ENCODE measurements at regions not wholly inside any gene's neighbourhood (a gene's known extent, or its start where the extent isn't known, plus 50 kb on each side); places are given as distances from the start of the nearest gene placed in this dataset.
"Not testable (repeated sequence)": the region's sequence is repeated elsewhere in the genome, so short reads cannot be mapped to it uniquely, and the experiment has no call there.

GRCh38 chr13:26485786-26486185 lies 71.7 kb upstream of the WASF3 start:
- Mint-ChIP-seq H3K27me3 (ENCODE audit: low read depth) (no peaks in the 10 kb centered on the region), H3K9me3 (ENCODE audit: insufficient read depth) (no peaks in the 10 kb centered on the region), H3K36me3 (ENCODE audit: low read depth) (no peaks in the 10 kb centered on the region), H3K4me3 (no peak overlapping the region), H3K4me1 (ENCODE audit: low read depth) (peaks cover 14% of the 10 kb centered on the region), H3K27ac (no peak overlapping the region)
- POLR2A ChIA-PET: no interaction called here
- DNase-seq: no peak
- CTCF ChIA-PET: interaction anchor here (0.6 kb wide), 1 partner anchor 301 kb away, joined by 3 read pairs; no protein-coding TSS in a partner anchor
- no peak for ATAC-seq

DNA sequence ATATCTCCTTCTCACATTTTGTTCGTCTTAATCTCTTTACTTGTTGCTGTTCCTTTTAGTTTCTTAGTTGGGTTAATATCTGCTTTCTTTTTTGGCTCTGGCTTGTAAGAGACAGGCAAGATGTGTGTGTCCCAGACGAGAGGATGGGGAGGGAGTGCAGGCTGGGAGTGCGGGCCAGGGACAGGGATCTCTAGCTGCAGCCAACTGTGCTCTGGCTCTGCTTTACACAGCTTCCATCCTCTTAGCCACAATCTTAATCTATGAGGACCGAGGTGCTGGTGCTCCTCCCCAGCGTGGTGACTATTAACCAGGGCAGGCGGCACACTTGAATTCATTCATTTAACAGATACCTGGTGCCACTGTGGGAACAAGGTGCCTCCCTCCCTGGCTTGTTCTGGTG lies 70.9 kb upstream of the WASF3 start:
- Mint-ChIP-seq H3K36me3 (ENCODE audit: low read depth) (no peaks in the 10 kb centered on the region), H3K27ac (no peak overlapping the region), H3K9me3 (ENCODE audit: insufficient read depth) (no peaks in the 10 kb centered on the region), H3K4me3 (no peak overlapping the region), H3K27me3 (ENCODE audit: low read depth) (no peaks in the 10 kb centered on the region), H3K4me1 (ENCODE audit: low read depth) (peaks cover 14% of the 10 kb centered on the region)
- ATAC-seq (no peak), DNase-seq (no peak)
- POLR2A ChIA-PET: no interaction called here
- CTCF ChIA-PET: no interaction called here

DNA sequence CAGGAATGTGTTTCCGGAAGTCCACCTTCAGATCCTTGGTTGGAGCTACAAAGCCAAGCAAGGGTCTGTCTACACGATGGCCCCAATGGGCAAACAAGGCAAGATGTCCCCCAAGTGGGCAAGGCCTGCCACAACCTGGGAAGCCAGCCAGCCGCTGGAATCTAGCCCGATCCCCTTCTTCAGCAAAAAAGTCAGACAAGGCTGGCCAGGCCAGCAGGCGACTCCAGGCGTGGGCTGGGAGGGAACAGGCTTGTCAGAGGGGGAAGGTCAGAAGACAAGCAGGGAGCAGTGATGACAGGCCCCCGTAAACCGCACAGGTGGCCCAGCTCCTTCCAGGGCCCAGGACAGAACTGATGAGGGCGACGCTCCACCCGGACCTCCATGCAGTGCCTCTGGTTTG lies 69.7 kb upstream of the WASF3 start:
- H3K4me1 Mint-ChIP-seq (ENCODE audit: low read depth): peaks cover 8% of the 10 kb centered on the region
- CTCF ChIA-PET: no interaction called here
- ATAC-seq (no peak), DNase-seq (no peak)
- POLR2A ChIA-PET: no interaction called here
- no peak overlapping the region for H3K27ac Mint-ChIP-seq
- H3K36me3 Mint-ChIP-seq (ENCODE audit: low read depth): no peaks in the 10 kb centered on the region
- no peaks in the 10 kb centered on the region for H3K27me3 Mint-ChIP-seq (ENCODE audit: low read depth)
- no peak overlapping the region for H3K4me3 Mint-ChIP-seq
- no peaks in the 10 kb centered on the region for H3K9me3 Mint-ChIP-seq (ENCODE audit: insufficient read depth)

- Mint-ChIP-seq H3K4me3 (no peak overlapping the region), H3K4me1 (ENCODE audit: low read depth) (peaks cover 2% of the 10 kb centered on the region), H3K9me3 (ENCODE audit: insufficient read depth) (no peaks in the 10 kb centered on the region), H3K36me3 (ENCODE audit: low read depth) (no peaks in the 10 kb centered on the region), H3K27ac (no peak overlapping the region), H3K27me3 (ENCODE audit: low read depth) (no peaks in the 10 kb centered on the region)
- POLR2A ChIA-PET: no interaction called here
- DNase-seq (no peak), ATAC-seq (no peak)
- CTCF ChIA-PET: interaction anchor here (1.5 kb wide), 1 partner anchor 210 kb away, joined by 3 read pairs; no protein-coding TSS in a partner anchor
Observed at GRCh38 chr13:26488236-26489003, 69.1 kb upstream of the WASF3 start.

GRCh38 chr13:26492301-26492700 lies 65.2 kb upstream of the WASF3 start:
- H3K4me3 Mint-ChIP-seq; H3K27ac Mint-ChIP-seq; ATAC-seq; CTCF ChIA-PET; DNase-seq; POLR2A ChIA-PET; H3K27me3 Mint-ChIP-seq (ENCODE audit: low read depth); H3K36me3 Mint-ChIP-seq (ENCODE audit: low read depth); H3K4me1 Mint-ChIP-seq (ENCODE audit: low read depth); H3K9me3 Mint-ChIP-seq (ENCODE audit: insufficient read depth): not testable (repeated sequence)

GRCh38 chr13:26494571-26495195 lies 62.8 kb upstream of the WASF3 start:
- CTCF ChIA-PET: interaction anchor here (2.1 to 9.9 kb wide), 4 partner anchors 12 to 309 kb away, joined by 4 to 166 read pairs (median 29); no protein-coding TSS in a partner anchor
- no peaks in the 10 kb centered on the region for H3K4me1 Mint-ChIP-seq (ENCODE audit: low read depth)
- H3K27ac Mint-ChIP-seq: no peak overlapping the region
- H3K9me3 Mint-ChIP-seq (ENCODE audit: insufficient read depth): no peaks in the 10 kb centered on the region
- ATAC-seq: no peak
- peaks cover 8% of the 10 kb centered on the region for H3K27me3 Mint-ChIP-seq (ENCODE audit: low read depth)
- DNase-seq: no peak
- no peak overlapping the region for H3K4me3 Mint-ChIP-seq
- no peaks in the 10 kb centered on the region for H3K36me3 Mint-ChIP-seq (ENCODE audit: low read depth)
- POLR2A ChIA-PET: no interaction called here

DNA sequence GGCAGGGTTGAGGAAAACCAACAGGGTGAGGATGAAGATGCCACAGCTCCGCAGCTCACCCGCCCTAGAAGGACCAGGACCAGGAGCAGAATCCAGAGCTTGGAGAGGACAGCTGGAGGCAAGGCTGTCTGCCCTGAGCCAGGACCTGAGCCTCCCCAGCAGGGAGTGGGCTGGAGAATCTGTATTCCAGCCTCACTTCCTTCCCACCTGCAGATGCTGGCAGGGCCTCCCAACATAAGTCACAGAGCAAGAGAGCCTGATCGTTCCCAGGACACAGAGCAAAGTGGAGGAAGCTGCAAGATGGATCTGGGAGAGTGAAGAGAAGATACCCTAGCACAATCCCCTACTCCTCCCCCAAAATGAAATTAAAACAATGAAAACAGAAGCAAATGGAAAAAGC lies 61.7 kb upstream of the WASF3 start:
- ChIA-PET CTCF (interaction anchor here (0.6 to 9.9 kb wide), 6 partner anchors 13 to 310 kb away, joined by 3 to 166 read pairs (median 18); no protein-coding TSS in a partner anchor), POLR2A (no interaction called here)
- H3K9me3 Mint-ChIP-seq (ENCODE audit: insufficient read depth): no peaks in the 10 kb centered on the region
- H3K27ac Mint-ChIP-seq: no peak overlapping the region
- no peaks in the 10 kb centered on the region for H3K4me1 Mint-ChIP-seq (ENCODE audit: low read depth)
- DNase-seq (no peak), ATAC-seq (no peak)
- H3K27me3 Mint-ChIP-seq (ENCODE audit: low read depth): peaks cover 8% of the 10 kb centered on the region
- H3K36me3 Mint-ChIP-seq (ENCODE audit: low read depth): no peaks in the 10 kb centered on the region
- no peak overlapping the region for H3K4me3 Mint-ChIP-seq

DNA sequence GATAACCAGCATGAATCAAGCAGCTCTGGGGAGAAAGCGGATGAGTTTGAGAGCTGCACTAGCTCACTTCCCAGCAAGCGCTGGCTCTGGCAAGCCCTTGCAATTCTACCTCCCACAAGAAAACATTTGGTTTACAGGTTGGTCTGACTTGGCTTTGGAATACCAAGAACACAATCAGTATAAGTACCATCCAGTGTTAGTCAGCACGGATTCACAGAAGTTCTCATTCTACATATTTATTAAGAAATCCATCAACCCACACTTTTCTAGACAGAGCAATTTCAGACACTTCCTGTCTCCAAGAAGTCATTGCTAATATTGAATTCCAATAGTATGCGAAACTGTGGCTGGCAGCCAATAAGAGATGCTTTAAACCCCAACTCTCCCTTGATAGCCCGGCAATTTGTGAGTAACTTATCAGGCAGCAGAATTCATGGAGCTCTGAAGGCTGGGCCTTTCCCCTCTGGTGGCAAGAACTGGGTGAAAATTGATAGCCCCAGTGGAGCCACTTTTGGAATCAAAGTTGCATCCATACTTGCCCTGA lies 59.4 kb upstream of the WASF3 start:
- H3K36me3 Mint-ChIP-seq (ENCODE audit: low read depth): no peaks in the 10 kb centered on the region
- ATAC-seq (no peak), DNase-seq (no peak)
- peaks cover 8% of the 10 kb centered on the region for H3K27me3 Mint-ChIP-seq (ENCODE audit: low read depth)
- no peak overlapping the region for H3K27ac Mint-ChIP-seq
- ChIA-PET POLR2A (no interaction called here), CTCF (interaction anchor here (0.6 to 9.9 kb wide), 4 partner anchors 16 to 632 kb away, joined by 3 to 166 read pairs (median 4); no protein-coding TSS in a partner anchor)
- H3K9me3 Mint-ChIP-seq (ENCODE audit: insufficient read depth): no peaks in the 10 kb centered on the region
- no peaks in the 10 kb centered on the region for H3K4me1 Mint-ChIP-seq (ENCODE audit: low read depth)
- no peak overlapping the region for H3K4me3 Mint-ChIP-seq

- ChIA-PET CTCF (interaction anchor here (0.6 to 9.9 kb wide), 3 partner anchors 200 to 632 kb away, joined by 3 to 166 read pairs (median 3); no protein-coding TSS in a partner anchor), POLR2A (no interaction called here)
- DNase-seq (no peak), ATAC-seq (no peak)
- Mint-ChIP-seq H3K27me3 (ENCODE audit: low read depth) (peaks cover 8% of the 10 kb centered on the region), H3K27ac (no peak overlapping the region), H3K9me3 (ENCODE audit: insufficient read depth) (no peaks in the 10 kb centered on the region), H3K36me3 (ENCODE audit: low read depth) (no peaks in the 10 kb centered on the region), H3K4me3 (no peak overlapping the region), H3K4me1 (ENCODE audit: low read depth) (no peaks in the 10 kb centered on the region)
Observed at GRCh38 chr13:26498656-26499601, 58.6 kb upstream of the WASF3 start.

GRCh38 chr13:26500618-26501320 lies 56.7 kb upstream of the WASF3 start:
- ChIA-PET POLR2A (no interaction called here), CTCF (interaction anchor here (1.1 to 9.9 kb wide), 3 partner anchors 19 to 315 kb away, joined by 5 to 166 read pairs (median 7); no protein-coding TSS in a partner anchor)
- H3K27ac Mint-ChIP-seq: no peak overlapping the region
- no peak for ATAC-seq
- H3K36me3 Mint-ChIP-seq (ENCODE audit: low read depth): no peaks in the 10 kb centered on the region
- H3K4me1 Mint-ChIP-seq (ENCODE audit: low read depth): no peaks in the 10 kb centered on the region
- DNase-seq: no peak
- H3K4me3 Mint-ChIP-seq: no peak overlapping the region
- H3K9me3 Mint-ChIP-seq (ENCODE audit: insufficient read depth): no peaks in the 10 kb centered on the region
- H3K27me3 Mint-ChIP-seq (ENCODE audit: low read depth): peaks cover 2% of the 10 kb centered on the region

GRCh38 chr13:26501641-26502040 lies 55.8 kb upstream of the WASF3 start:
- DNase-seq (no peak), ATAC-seq (no peak)
- Mint-ChIP-seq H3K36me3 (ENCODE audit: low read depth) (no peaks in the 10 kb centered on the region), H3K4me3 (no peak overlapping the region), H3K4me1 (ENCODE audit: low read depth) (no peaks in the 10 kb centered on the region), H3K9me3 (ENCODE audit: insufficient read depth) (no peaks in the 10 kb centered on the region), H3K27ac (no peak overlapping the region), H3K27me3 (ENCODE audit: low read depth) (no peaks in the 10 kb centered on the region)
- ChIA-PET CTCF (interaction anchor here (1.1 to 9.9 kb wide), 3 partner anchors 20 to 316 kb away, joined by 5 to 166 read pairs (median 7); no protein-coding TSS in a partner anchor), POLR2A (no interaction called here)

All from activated CD8-positive, alpha-beta T cell treated with anti-CD3 and anti-CD28 coated beads, Interleukin-2, amount 10 ng/mL, durations not matched to agents 7 days and 5 days (primary cell).